Endometrium (tissue), 2 donors: ENCODE measurements at regions not wholly inside any gene's neighbourhood (a gene's known extent, or its start where the extent isn't known, plus 50 kb on each side); places are given as distances from the start of the nearest gene placed in this dataset.

Experiments
- FAIRE-seq: peaks from 2 replicates; lab custom pipeline; 2012; peaks lifted over from hg19 to GRCh38; lab: Jason Lieb, UNC
- donor health status: control.
- donor health status: control.

GRCh38 chr7:118022546-118022945 is 149.3 kb upstream of the CTTNBP2 start:
- FAIRE-seq = no peak

GRCh38 chr7:118026791-118027190 is 153.6 kb upstream of the CTTNBP2 start:
- no peak for FAIRE-seq

- no peak for FAIRE-seq
Measured at GRCh38 chr7:118028226-118028625, 155.0 kb upstream of the CTTNBP2 start.

GRCh38 chr7:118029826-118030422 is 154.0 kb upstream of the LSM8 start:
- FAIRE-seq = no peak

- FAIRE-seq = no peak
Measured at GRCh38 chr7:118033273-118033672, 150.7 kb upstream of the LSM8 start.

- FAIRE-seq = no peak
Measured at GRCh38 chr7:118039963-118040489, 143.9 kb upstream of the LSM8 start.

GRCh38 chr7:118040562-118040961 is 143.4 kb upstream of the LSM8 start:
- no peak for FAIRE-seq

- no peak for FAIRE-seq
Measured at GRCh38 chr7:118041251-118041878, 142.6 kb upstream of the LSM8 start.

- FAIRE-seq = no peak
Measured at GRCh38 chr7:118045629-118046028, 138.3 kb upstream of the LSM8 start.

- FAIRE-seq = no peak
Measured at GRCh38 chr7:118046086-118046485, 137.9 kb upstream of the LSM8 start.

GRCh38 chr7:118046801-118047200 is 137.2 kb upstream of the LSM8 start:
- FAIRE-seq = no peak

- no peak for FAIRE-seq
Measured at GRCh38 chr7:118052336-118052735, 131.6 kb upstream of the LSM8 start.

- FAIRE-seq = no peak
Measured at GRCh38 chr7:118053353-118053752, 130.6 kb upstream of the LSM8 start.

- FAIRE-seq = no peak
Measured at GRCh38 chr7:118054529-118054928, 129.4 kb upstream of the LSM8 start.

GRCh38 chr7:118055647-118056046 is 128.3 kb upstream of the LSM8 start:
- FAIRE-seq = no peak

- no peak for FAIRE-seq
Measured at GRCh38 chr7:118057404-118057803, 126.6 kb upstream of the LSM8 start.

- FAIRE-seq = no peak
Measured at GRCh38 chr7:118059209-118059608, 124.8 kb upstream of the LSM8 start.

GRCh38 chr7:118060692-118061091 is 123.3 kb upstream of the LSM8 start:
- peak; percentile 94 for FAIRE-seq

GRCh38 chr7:118061386-118061785 is 122.6 kb upstream of the LSM8 start:
- no peak for FAIRE-seq

GRCh38 chr7:118072893-118073674 is 110.9 kb upstream of the LSM8 start:
- FAIRE-seq = peak; percentile 15

- no peak for FAIRE-seq
Measured at GRCh38 chr7:118075936-118076335, 108.0 kb upstream of the LSM8 start.

- FAIRE-seq = no peak
Measured at GRCh38 chr7:118076564-118076963, 107.4 kb upstream of the LSM8 start.

GRCh38 chr7:118078015-118078414 is 105.9 kb upstream of the LSM8 start:
- FAIRE-seq = no peak
